A549 (cell line): ENCODE measurements at regions not wholly inside any gene's neighbourhood (a gene's known extent, or its start where the extent isn't known, plus 50 kb on each side); places are given as distances from the start of the nearest gene placed in this dataset.

Source experiments
- CEBPB ChIP-seq, 2 experiments: fragments of >200 bp in 1 of 2; sonication (Bioruptor Twin) in 1 of 2; formaldehyde crosslinking in 1 of 2; IDR thresholded peaks; 2 replicates each; pipeline ENCODE4 v1.6.1; 2012 to 2016
- FOSB ChIP-seq: fragments of 250-450 bp; sonication (Bioruptor Pico); IDR thresholded peaks from 2 replicates; pipeline ENCODE4 v1.5.0; 2020; ENCODE audit warnings: mild to moderate bottlenecking, moderate library complexity
- MAZ ChIP-seq: fragments of 150-350 bp; IDR thresholded peaks from 2 replicates; pipeline ENCODE4 v1.6.1; 2014; ENCODE audit warnings: antibody characterized with exemption, low read depth, low read length, borderline replicate concordance
- NFE2L2 ChIP-seq: fragments of 150-350 bp; conservative IDR thresholded peaks from 2 replicates; pipeline ENCODE4 v1.6.1; 2014; ENCODE audit warnings: low read length
- POLR2A ChIP-seq: IDR thresholded peaks from 2 replicates; pipeline ENCODE4 v1.6.1; 2012; ENCODE audit warnings: mild to moderate bottlenecking, low read length
- TF ChIP-seq, protein P1 (sequence below): IDR thresholded peaks from 2 replicates; pipeline ENCODE4 v1.6.1; 2012
- TF ChIP-seq, protein P2 (sequence below): fragments of >200 bp; sonication (Bioruptor Twin); formaldehyde crosslinking; IDR thresholded peaks from 3 replicates; pipeline ENCODE4 v1.5.1; 2016
- TF ChIP-seq, protein P3 (sequence below): fragments of >200 bp; sonication (Bioruptor Twin); formaldehyde crosslinking; IDR thresholded peaks from 3 replicates; pipeline ENCODE4 v1.6.1; 2016
- TF ChIP-seq, protein P4 (sequence below): fragments of 200-600 bp; sonication (generic); IDR thresholded peaks from 2 replicates; pipeline ENCODE4 v1.6.1; 2016; ENCODE audit warnings: antibody characterized with exemption, mild to moderate bottlenecking, moderate library complexity

DNA sequence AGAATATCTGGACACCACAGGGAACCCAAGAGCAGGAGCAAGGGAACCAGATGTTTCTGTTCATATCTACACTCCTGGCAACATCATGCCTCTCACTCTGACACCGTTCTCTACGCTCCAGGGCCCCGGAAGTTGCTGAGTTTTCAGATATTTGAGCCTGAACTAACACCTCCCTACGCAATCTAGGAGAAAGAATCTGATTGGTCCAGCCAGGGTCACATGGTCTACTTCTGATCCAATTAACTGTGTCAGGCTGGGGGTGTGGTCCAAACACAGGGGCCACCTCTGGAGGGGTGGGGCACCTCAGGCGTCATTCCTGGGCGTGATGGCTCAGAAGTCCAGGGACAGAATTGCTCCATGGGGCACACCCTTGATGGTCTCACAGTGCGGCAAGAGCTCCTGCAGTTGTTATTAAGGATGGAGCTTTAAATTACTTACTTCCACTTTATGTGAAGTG lies 165.5 kb downstream of the PTPN11 start:
- TF ChIP-seq, protein P1, sequence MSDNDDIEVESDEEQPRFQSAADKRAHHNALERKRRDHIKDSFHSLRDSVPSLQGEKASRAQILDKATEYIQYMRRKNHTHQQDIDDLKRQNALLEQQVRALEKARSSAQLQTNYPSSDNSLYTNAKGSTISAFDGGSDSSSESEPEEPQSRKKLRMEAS = no peak
- TF ChIP-seq, protein P2, sequence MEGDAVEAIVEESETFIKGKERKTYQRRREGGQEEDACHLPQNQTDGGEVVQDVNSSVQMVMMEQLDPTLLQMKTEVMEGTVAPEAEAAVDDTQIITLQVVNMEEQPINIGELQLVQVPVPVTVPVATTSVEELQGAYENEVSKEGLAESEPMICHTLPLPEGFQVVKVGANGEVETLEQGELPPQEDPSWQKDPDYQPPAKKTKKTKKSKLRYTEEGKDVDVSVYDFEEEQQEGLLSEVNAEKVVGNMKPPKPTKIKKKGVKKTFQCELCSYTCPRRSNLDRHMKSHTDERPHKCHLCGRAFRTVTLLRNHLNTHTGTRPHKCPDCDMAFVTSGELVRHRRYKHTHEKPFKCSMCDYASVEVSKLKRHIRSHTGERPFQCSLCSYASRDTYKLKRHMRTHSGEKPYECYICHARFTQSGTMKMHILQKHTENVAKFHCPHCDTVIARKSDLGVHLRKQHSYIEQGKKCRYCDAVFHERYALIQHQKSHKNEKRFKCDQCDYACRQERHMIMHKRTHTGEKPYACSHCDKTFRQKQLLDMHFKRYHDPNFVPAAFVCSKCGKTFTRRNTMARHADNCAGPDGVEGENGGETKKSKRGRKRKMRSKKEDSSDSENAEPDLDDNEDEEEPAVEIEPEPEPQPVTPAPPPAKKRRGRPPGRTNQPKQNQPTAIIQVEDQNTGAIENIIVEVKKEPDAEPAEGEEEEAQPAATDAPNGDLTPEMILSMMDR = no peak
- TF ChIP-seq POLR2A (no peak), CEBPB (IDR thresholded peaks at IDR 0.05) (no peak), MAZ (no peak), NFE2L2 (no peak), FOSB (CRISPR knock-in tag) (no peak)
- TF ChIP-seq, protein P3, sequence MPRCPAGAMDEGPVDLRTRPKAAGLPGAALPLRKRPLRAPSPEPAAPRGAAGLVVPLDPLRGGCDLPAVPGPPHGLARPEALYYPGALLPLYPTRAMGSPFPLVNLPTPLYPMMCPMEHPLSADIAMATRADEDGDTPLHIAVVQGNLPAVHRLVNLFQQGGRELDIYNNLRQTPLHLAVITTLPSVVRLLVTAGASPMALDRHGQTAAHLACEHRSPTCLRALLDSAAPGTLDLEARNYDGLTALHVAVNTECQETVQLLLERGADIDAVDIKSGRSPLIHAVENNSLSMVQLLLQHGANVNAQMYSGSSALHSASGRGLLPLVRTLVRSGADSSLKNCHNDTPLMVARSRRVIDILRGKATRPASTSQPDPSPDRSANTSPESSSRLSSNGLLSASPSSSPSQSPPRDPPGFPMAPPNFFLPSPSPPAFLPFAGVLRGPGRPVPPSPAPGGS = no peak
- TF ChIP-seq, protein P4, sequence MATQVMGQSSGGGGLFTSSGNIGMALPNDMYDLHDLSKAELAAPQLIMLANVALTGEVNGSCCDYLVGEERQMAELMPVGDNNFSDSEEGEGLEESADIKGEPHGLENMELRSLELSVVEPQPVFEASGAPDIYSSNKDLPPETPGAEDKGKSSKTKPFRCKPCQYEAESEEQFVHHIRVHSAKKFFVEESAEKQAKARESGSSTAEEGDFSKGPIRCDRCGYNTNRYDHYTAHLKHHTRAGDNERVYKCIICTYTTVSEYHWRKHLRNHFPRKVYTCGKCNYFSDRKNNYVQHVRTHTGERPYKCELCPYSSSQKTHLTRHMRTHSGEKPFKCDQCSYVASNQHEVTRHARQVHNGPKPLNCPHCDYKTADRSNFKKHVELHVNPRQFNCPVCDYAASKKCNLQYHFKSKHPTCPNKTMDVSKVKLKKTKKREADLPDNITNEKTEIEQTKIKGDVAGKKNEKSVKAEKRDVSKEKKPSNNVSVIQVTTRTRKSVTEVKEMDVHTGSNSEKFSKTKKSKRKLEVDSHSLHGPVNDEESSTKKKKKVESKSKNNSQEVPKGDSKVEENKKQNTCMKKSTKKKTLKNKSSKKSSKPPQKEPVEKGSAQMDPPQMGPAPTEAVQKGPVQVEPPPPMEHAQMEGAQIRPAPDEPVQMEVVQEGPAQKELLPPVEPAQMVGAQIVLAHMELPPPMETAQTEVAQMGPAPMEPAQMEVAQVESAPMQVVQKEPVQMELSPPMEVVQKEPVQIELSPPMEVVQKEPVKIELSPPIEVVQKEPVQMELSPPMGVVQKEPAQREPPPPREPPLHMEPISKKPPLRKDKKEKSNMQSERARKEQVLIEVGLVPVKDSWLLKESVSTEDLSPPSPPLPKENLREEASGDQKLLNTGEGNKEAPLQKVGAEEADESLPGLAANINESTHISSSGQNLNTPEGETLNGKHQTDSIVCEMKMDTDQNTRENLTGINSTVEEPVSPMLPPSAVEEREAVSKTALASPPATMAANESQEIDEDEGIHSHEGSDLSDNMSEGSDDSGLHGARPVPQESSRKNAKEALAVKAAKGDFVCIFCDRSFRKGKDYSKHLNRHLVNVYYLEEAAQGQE = no peak
